ENCODE measurements at regions not wholly inside any gene's neighbourhood (a gene's known extent, or its start where the extent isn't known, plus 50 kb on each side); places are given as distances from the start of the nearest gene placed in this dataset.

DNA sequence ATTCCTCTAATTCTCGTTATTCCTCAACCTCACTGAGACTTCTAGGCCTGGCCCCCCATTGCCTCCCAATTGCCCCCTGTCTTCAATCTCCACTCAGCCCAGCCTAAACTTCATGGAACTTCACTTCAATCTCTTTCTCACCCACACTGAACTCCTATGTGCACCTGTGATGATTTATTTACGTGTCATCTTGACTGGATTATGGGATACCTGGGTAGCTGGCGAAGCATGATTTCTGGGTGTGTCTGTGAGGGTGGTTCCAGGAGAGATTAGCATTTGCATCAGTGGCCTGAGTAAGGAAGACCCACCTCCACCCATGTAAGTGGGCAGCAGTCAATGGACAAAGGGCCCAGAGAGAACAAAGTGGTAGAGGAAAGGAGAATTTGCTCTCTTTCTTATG lies 587.0 kb downstream of the NPHP4 start:
- no peak for DNase-seq (ENCODE audit: extremely low read depth, low read depth)
- no peak for TF ChIP-seq CTCF (IDR thresholded peaks at IDR 0.05; ENCODE audit: low read depth, low read length)

DNA sequence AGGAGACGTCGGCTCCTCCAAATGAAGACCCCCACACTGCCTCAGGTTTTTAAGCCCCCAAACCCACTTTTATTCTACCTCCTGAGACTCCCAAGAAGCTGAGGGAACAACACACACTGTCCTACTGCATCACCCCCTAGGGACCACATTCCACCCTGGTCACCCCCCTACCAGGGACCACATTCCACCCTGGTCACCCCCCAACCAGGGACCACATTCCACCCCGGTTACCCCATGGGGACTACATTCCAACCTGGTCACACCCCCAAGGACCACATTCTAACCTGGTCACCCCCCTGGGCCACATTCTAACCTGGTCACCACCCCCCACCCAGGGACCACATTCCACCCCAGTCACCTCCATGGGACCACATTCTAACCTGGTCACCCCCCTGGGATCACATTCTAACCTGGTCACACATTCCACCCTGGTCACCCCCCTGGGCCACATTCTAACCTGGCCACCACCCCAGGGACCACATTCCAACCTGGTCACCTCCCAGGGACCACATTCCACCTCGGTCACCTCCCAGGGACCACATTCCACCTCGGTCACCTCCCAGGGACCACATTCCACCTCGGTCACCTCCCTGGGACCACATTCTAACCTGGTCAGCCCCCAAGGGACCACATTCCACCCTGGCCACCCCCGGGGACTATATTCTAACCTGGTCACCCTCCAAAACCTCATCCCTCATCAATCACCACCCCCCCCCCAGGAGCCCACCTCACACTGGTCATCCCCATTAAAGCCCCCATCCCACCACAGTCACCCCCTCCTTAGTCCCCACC lies 587.6 kb downstream of the NPHP4 start:
- no peak for DNase-seq (ENCODE audit: extremely low read depth, low read depth)
- no peak for TF ChIP-seq CTCF (IDR thresholded peaks at IDR 0.05; ENCODE audit: low read depth, low read length)

DNA sequence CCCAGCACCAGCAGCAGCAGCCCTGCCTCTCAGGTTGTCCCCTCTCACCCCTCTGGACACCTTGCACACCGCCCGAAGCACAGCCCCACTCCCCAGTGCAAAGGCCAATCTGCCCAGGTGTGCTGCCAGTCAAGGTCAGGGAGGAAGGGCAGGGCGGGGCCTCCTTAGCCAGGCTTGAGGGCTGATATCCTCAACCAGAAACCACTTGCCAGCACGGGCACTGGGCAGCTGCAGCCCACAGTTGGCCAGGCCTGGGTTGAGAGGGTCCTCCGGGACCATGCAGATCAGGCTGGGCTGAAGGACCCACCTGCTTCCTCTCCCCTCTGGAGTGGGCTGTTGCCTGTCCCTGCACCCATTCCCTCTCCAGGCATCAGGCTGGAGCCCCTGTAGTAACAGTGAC lies 588.3 kb downstream of the NPHP4 start:
- TF ChIP-seq CTCF (IDR thresholded peaks at IDR 0.05; ENCODE audit: low read depth, low read length), result no peak
- no peak for DNase-seq (ENCODE audit: extremely low read depth, low read depth)

GRCh38 chr1:5402618-5403017 lies 589.6 kb downstream of the NPHP4 start:
- TF ChIP-seq CTCF (IDR thresholded peaks at IDR 0.05; ENCODE audit: low read depth, low read length), result no peak
- DNase-seq (ENCODE audit: extremely low read depth, low read depth), result no peak

DNA sequence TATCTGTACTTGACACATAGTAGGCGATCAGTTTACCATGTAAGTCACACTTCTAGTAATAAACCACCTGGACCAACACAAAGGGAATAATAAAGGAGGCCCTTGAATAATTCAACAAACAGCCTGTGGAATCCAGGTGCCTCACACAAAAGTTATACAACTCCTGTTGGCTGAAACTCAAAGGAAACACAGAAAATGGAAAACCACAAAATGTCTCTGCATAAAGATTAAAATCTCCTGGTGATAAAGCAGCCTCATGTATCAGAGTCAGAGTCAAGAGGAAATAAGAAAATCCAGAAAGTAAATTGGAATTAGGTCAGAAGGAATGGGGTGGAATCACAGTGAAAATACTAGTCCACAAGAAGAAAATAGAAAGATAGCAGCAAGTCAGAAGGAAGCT lies 592.5 kb downstream of the NPHP4 start:
- DNase-seq (ENCODE audit: extremely low read depth, low read depth), result no peak
- TF ChIP-seq CTCF (IDR thresholded peaks at IDR 0.05; ENCODE audit: low read depth, low read length), result no peak

DNA sequence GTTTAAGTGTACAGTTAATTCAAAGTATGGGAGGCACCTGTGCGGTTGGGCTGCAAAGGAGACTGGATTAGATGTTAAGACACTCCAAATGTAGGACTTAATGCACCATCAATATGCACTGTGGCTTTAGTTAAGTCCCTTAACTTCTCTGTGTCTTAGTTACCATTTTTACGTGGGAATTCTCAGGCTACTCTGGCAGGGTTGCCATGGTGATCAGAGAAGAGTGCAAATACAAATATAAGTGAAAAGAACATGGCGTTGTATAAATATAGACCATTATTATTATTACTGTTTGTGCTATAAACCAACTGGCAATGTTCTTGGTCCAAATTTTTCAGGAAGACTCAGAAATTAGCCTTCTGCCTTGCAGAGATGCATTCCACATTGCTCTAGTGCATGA lies 595.6 kb downstream of the NPHP4 start:
- TF ChIP-seq CTCF (IDR thresholded peaks at IDR 0.05; ENCODE audit: low read depth, low read length), result no peak
- DNase-seq (ENCODE audit: extremely low read depth, low read depth), result no peak

DNA sequence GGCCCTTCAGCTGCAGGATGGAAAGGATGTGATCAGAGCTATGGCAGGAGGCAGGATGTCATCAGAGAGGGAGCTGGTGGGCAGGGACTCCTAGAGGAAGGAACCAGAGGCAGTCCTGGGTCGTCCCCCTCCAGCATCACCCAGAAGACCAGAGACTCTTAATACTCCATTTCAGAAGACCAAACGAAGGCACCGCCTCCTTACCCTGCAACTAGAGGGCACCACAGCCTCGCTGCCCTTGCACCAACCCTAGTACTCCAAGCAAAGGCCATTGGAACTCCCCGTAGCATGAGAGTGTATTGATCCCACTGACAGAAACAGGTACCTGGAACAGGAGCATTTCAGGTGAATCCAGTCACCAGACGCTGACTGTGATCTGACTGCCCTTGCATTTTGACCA lies 598.1 kb downstream of the NPHP4 start:
- DNase-seq (ENCODE audit: extremely low read depth, low read depth), result no peak

More for the DNA sequence above, 598.1 kb downstream of the NPHP4 start:
- TF ChIP-seq CTCF (IDR thresholded peaks at IDR 0.05; ENCODE audit: low read depth, low read length), result no peak

All from AG09319 (cell line).